NCI-H1092 (cell line): ENCODE measurements at regions not wholly inside any gene's neighbourhood (a gene's known extent, or its start where the extent isn't known, plus 50 kb on each side); places are given as distances from the start of the nearest gene placed in this dataset.

Experiments used
- DNase-seq: peaks from one replicate; lab custom pipeline; 2025; lab: John Stamatoyannopoulos, UW

- no peak for DNase-seq
Observed at GRCh38 chr7:41524876-41525275, 178.0 kb downstream of the INHBA start.

GRCh38 chr7:41520445-41520844, 182.4 kb downstream of the INHBA start:
- DNase-seq, result no peak

GRCh38 chr7:41517771-41518170, 185.1 kb downstream of the INHBA start:
- DNase-seq, result no peak

- DNase-seq, result no peak
Observed at GRCh38 chr7:41508755-41509154, 194.1 kb downstream of the INHBA start.

GRCh38 chr7:41507686-41508268, 195.1 kb downstream of the INHBA start:
- no peak for DNase-seq

GRCh38 chr7:41504214-41504980, 198.5 kb downstream of the INHBA start:
- no peak for DNase-seq

GRCh38 chr7:41503438-41503837, 199.5 kb downstream of the INHBA start:
- DNase-seq, result no peak

- DNase-seq, result no peak
Observed at GRCh38 chr7:41501466-41501865, 201.4 kb downstream of the INHBA start.

GRCh38 chr7:41501006-41501405, 201.9 kb downstream of the INHBA start:
- DNase-seq, result no peak

GRCh38 chr7:41492603-41493002, 210.3 kb downstream of the INHBA start:
- DNase-seq, result no peak

- no peak for DNase-seq
Observed at GRCh38 chr7:41491883-41492471, 210.9 kb downstream of the INHBA start.

- no peak for DNase-seq
Observed at GRCh38 chr7:41491308-41491707, 211.6 kb downstream of the INHBA start.

GRCh38 chr7:41489885-41490284, 213.0 kb downstream of the INHBA start:
- no peak for DNase-seq

- no peak for DNase-seq
Observed at GRCh38 chr7:41487229-41487940, 215.5 kb downstream of the INHBA start.

- no peak for DNase-seq
Observed at GRCh38 chr7:41481353-41481752, 221.5 kb downstream of the INHBA start.

GRCh38 chr7:41478187-41478586, 224.7 kb downstream of the INHBA start:
- no peak for DNase-seq

- DNase-seq, result no peak
Observed at GRCh38 chr7:41476460-41476803, 226.5 kb downstream of the INHBA start.

- DNase-seq, result no peak
Observed at GRCh38 chr7:41475801-41476459, 227.0 kb downstream of the INHBA start.

- DNase-seq, result no peak
Observed at GRCh38 chr7:41472427-41473125, 230.3 kb downstream of the INHBA start.

GRCh38 chr7:41470081-41470480, 232.8 kb downstream of the INHBA start:
- DNase-seq, result no peak

GRCh38 chr7:41467596-41467995, 235.3 kb downstream of the INHBA start:
- DNase-seq, result no peak
